ENCODE measurements at regions not wholly inside any gene's neighbourhood (a gene's known extent, or its start where the extent isn't known, plus 50 kb on each side); places are given as distances from the start of the nearest gene placed in this dataset.

GRCh38 chr2:217593732-217594131, 409.1 kb downstream of the TNS1 start (continued):
- TF ChIP-seq, protein P1, sequence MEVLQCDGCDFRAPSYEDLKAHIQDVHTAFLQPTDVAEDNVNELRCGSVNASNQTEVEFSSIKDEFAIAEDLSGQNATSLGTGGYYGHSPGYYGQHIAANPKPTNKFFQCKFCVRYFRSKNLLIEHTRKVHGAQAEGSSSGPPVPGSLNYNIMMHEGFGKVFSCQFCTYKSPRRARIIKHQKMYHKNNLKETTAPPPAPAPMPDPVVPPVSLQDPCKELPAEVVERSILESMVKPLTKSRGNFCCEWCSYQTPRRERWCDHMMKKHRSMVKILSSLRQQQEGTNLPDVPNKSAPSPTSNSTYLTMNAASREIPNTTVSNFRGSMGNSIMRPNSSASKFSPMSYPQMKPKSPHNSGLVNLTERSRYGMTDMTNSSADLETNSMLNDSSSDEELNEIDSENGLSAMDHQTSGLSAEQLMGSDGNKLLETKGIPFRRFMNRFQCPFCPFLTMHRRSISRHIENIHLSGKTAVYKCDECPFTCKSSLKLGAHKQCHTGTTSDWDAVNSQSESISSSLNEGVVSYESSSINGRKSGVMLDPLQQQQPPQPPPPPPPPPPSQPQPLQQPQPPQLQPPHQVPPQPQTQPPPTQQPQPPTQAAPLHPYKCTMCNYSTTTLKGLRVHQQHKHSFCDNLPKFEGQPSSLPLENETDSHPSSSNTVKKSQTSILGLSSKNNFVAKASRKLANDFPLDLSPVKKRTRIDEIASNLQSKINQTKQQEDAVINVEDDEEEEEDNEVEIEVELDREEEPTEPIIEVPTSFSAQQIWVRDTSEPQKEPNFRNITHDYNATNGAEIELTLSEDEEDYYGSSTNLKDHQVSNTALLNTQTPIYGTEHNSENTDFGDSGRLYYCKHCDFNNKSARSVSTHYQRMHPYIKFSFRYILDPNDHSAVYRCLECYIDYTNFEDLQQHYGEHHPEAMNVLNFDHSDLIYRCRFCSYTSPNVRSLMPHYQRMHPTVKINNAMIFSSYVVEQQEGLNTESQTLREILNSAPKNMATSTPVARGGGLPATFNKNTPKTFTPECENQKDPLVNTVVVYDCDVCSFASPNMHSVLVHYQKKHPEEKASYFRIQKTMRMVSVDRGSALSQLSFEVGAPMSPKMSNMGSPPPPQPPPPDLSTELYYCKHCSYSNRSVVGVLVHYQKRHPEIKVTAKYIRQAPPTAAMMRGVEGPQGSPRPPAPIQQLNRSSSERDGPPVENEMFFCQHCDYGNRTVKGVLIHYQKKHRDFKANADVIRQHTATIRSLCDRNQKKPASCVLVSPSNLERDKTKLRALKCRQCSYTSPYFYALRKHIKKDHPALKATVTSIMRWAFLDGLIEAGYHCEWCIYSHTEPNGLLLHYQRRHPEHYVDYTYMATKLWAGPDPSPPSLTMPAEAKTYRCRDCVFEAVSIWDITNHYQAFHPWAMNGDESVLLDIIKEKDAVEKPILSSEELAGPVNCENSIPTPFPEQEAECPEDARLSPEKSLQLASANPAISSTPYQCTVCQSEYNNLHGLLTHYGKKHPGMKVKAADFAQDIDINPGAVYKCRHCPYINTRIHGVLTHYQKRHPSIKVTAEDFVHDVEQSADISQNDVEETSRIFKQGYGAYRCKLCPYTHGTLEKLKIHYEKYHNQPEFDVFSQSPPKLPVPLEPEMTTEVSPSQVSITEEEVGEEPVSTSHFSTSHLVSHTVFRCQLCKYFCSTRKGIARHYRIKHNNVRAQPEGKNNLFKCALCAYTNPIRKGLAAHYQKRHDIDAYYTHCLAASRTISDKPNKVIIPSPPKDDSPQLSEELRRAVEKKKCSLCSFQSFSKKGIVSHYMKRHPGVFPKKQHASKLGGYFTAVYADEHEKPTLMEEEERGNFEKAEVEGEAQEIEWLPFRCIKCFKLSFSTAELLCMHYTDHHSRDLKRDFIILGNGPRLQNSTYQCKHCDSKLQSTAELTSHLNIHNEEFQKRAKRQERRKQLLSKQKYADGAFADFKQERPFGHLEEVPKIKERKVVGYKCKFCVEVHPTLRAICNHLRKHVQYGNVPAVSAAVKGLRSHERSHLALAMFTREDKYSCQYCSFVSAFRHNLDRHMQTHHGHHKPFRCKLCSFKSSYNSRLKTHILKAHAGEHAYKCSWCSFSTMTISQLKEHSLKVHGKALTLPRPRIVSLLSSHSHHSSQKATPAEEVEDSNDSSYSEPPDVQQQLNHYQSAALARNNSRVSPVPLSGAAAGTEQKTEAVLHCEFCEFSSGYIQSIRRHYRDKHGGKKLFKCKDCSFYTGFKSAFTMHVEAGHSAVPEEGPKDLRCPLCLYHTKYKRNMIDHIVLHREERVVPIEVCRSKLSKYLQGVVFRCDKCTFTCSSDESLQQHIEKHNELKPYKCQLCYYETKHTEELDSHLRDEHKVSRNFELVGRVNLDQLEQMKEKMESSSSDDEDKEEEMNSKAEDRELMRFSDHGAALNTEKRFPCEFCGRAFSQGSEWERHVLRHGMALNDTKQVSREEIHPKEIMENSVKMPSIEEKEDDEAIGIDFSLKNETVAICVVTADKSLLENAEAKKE (CRISPR knock-in tag; IDR thresholded peaks at IDR 0.05): no peak
- TF ChIP-seq EZH2 (IDR thresholded peaks at IDR 0.05; ENCODE audit: low read depth, unreplicated experiment) (no peak), JUNB (IDR thresholded peaks at IDR 0.05; ENCODE audit: unreplicated experiment) (no peak)

- Histone ChIP-seq H3K36me3 (ENCODE audit: insufficient read depth) (no peaks in the 10 kb centered on the region), H3F3A (replicated peaks; ENCODE audit: low read depth) (no peaks in the 10 kb centered on the region), H3K4me3 (no peak overlapping the region), H3K9me2 (ENCODE audit: insufficient read depth) (no peaks in the 10 kb centered on the region), H3K4me1 (ENCODE audit: insufficient read depth) (no peaks in the 10 kb centered on the region), H2AFZ (no peak overlapping the region), H4K20me1 (replicated peaks; ENCODE audit: insufficient read depth) (no peaks in the 10 kb centered on the region), H3K79me2 (replicated peaks; ENCODE audit: insufficient read depth) (no peaks in the 10 kb centered on the region), H3K4me2 (no peak overlapping the region), H3K27ac (ENCODE audit: low read depth) (no peak overlapping the region), H3K27me3 (ENCODE audit: insufficient read depth) (no peaks in the 10 kb centered on the region)
- no peak for DNase-seq (ENCODE audit: low spot score)
- no peak for ATAC-seq
- H3K4me1 Mint-ChIP-seq: no peaks in the 10 kb centered on the region
- no peak overlapping the region for H3K4me3 Mint-ChIP-seq
- H3K27me3 Mint-ChIP-seq (ENCODE audit: insufficient read depth, low read depth, poor library complexity): no peaks in the 10 kb centered on the region
- H3K9me3 Mint-ChIP-seq: peaks cover 8% of the 10 kb centered on the region
- H3K36me3 Mint-ChIP-seq (ENCODE audit: low read depth): 0 out of 3 replicates have a peak, but pooled peaks cover 4% of the 10 kb centered on the region
- H3K27ac Mint-ChIP-seq: no peak overlapping the region
- no peak for TF ChIP-seq NANOG (IDR thresholded peaks at IDR 0.05; ENCODE audit: borderline replicate concordance)
- no peak for TF ChIP-seq ZNF114 (CRISPR knock-in tag; IDR thresholded peaks at IDR 0.05)
- TF ChIP-seq EZH2 (IDR thresholded peaks at IDR 0.05; ENCODE audit: low read depth, unreplicated experiment): no peak
- TF ChIP-seq, protein P2, sequence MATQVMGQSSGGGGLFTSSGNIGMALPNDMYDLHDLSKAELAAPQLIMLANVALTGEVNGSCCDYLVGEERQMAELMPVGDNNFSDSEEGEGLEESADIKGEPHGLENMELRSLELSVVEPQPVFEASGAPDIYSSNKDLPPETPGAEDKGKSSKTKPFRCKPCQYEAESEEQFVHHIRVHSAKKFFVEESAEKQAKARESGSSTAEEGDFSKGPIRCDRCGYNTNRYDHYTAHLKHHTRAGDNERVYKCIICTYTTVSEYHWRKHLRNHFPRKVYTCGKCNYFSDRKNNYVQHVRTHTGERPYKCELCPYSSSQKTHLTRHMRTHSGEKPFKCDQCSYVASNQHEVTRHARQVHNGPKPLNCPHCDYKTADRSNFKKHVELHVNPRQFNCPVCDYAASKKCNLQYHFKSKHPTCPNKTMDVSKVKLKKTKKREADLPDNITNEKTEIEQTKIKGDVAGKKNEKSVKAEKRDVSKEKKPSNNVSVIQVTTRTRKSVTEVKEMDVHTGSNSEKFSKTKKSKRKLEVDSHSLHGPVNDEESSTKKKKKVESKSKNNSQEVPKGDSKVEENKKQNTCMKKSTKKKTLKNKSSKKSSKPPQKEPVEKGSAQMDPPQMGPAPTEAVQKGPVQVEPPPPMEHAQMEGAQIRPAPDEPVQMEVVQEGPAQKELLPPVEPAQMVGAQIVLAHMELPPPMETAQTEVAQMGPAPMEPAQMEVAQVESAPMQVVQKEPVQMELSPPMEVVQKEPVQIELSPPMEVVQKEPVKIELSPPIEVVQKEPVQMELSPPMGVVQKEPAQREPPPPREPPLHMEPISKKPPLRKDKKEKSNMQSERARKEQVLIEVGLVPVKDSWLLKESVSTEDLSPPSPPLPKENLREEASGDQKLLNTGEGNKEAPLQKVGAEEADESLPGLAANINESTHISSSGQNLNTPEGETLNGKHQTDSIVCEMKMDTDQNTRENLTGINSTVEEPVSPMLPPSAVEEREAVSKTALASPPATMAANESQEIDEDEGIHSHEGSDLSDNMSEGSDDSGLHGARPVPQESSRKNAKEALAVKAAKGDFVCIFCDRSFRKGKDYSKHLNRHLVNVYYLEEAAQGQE (IDR thresholded peaks at IDR 0.05; ENCODE audit: unreplicated experiment): no peak
- TF ChIP-seq, protein P1 (CRISPR knock-in tag; IDR thresholded peaks at IDR 0.05): no peak
- TF ChIP-seq JUNB (IDR thresholded peaks at IDR 0.05; ENCODE audit: unreplicated experiment): no peak
Measured at GRCh38 chr2:217588266-217588665, 414.5 kb downstream of the TNS1 start.
